ENCODE measurements at regions not wholly inside any gene's neighbourhood (a gene's known extent, or its start where the extent isn't known, plus 50 kb on each side); places are given as distances from the start of the nearest gene placed in this dataset.

GRCh38 chr14:80419345-80419744 is 208.0 kb upstream of the DIO2 start:
- TF ChIP-seq POLR2AphosphoS5 (IDR thresholded peaks at IDR 0.05) = no peak
- Histone ChIP-seq H3K36me3 (no peaks in the 10 kb centered on the region), H3K4me3 (no peak overlapping the region), H3K9me3 (no peaks in the 10 kb centered on the region), H3K27ac (no peak overlapping the region), H3K27me3 (no peaks in the 10 kb centered on the region), H3K4me1 (no peaks in the 10 kb centered on the region)
- WGBS, 2 donors = 16 to 57% methylated on average over 2 of the region's 2 CpGs
- intact Hi-C loops (cut with DNase I) = no loop called here
- DNase-seq = no peak

- Histone ChIP-seq H3K4me1 (no peaks in the 10 kb centered on the region), H3K4me3 (no peak overlapping the region), H3K27me3 (no peaks in the 10 kb centered on the region), H3K27ac (no peak overlapping the region), H3K36me3 (no peaks in the 10 kb centered on the region), H3K9me3 (no peaks in the 10 kb centered on the region)
- no peak for DNase-seq
- intact Hi-C loops (cut with DNase I) = no loop called here
- 90 to 92% methylated on average over 4 of the region's 4 CpGs for WGBS, 2 donors
- TF ChIP-seq POLR2AphosphoS5 (IDR thresholded peaks at IDR 0.05) = no peak
- TF ChIP-seq EP300 (IDR thresholded peaks at IDR 0.05) = no peak
- no peak for TF ChIP-seq CTCF (IDR thresholded peaks at IDR 0.05)
- no peak for TF ChIP-seq POLR2A (IDR thresholded peaks at IDR 0.05)
Measured at GRCh38 chr14:80415636-80416035, 204.3 kb upstream of the DIO2 start.

- DNase-seq = no peak
- no peak overlapping the region for H3K27ac ChIP-seq
- H3K36me3 ChIP-seq = no peaks in the 10 kb centered on the region
- intact Hi-C loops (cut with DNase I) = no loop called here
- no peak for TF ChIP-seq EP300 (IDR thresholded peaks at IDR 0.05)
- no peak for TF ChIP-seq CTCF (IDR thresholded peaks at IDR 0.05)
- no peak for TF ChIP-seq POLR2A (IDR thresholded peaks at IDR 0.05)
- no peak for TF ChIP-seq POLR2AphosphoS5 (IDR thresholded peaks at IDR 0.05)
- H3K4me1 ChIP-seq = no peaks in the 10 kb centered on the region
- H3K9me3 ChIP-seq = no peaks in the 10 kb centered on the region
- 90% methylated on average over 4 of the region's 4 CpGs for WGBS, 2 donors
- H3K27me3 ChIP-seq = no peaks in the 10 kb centered on the region
- H3K4me3 ChIP-seq = no peak overlapping the region
Measured at GRCh38 chr14:80414080-80414479, 202.8 kb upstream of the DIO2 start.

DNA sequence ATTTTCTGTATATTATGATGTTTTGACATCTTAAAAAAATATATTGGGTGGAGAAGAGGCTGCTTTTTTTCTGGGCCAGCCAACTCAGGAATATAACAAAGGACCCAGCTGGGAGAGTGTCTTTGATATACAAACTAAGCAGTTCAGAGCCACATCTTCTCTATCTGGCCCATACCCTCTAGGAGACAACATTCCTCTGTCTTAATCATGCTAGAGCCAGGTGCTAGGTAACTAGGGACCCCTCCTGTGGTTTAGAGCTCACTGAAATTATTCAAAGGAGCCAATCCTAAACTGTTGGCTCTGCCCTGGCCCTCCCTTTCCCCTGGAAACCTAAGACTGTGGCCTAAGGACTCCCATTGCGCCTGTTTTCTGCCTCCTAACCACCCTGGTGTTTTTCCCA is 193.1 kb upstream of the DIO2 start:
- Histone ChIP-seq H3K27ac (no peak overlapping the region), H3K4me1 (no peaks in the 10 kb centered on the region), H3K36me3 (no peaks in the 10 kb centered on the region), H3K9me3 (no peaks in the 10 kb centered on the region), H3K27me3 (no peaks in the 10 kb centered on the region), H3K4me3 (no peak overlapping the region)
- no peak for DNase-seq
- 79 to 86% methylated on average over 1 of the region's 1 CpG for WGBS, 2 donors
- intact Hi-C loops (cut with DNase I) = no loop called here
- no peak for TF ChIP-seq POLR2A (IDR thresholded peaks at IDR 0.05)
- TF ChIP-seq EP300 (IDR thresholded peaks at IDR 0.05) = no peak
- no peak for TF ChIP-seq CTCF (IDR thresholded peaks at IDR 0.05)
- TF ChIP-seq POLR2AphosphoS5 (IDR thresholded peaks at IDR 0.05) = no peak

DNA sequence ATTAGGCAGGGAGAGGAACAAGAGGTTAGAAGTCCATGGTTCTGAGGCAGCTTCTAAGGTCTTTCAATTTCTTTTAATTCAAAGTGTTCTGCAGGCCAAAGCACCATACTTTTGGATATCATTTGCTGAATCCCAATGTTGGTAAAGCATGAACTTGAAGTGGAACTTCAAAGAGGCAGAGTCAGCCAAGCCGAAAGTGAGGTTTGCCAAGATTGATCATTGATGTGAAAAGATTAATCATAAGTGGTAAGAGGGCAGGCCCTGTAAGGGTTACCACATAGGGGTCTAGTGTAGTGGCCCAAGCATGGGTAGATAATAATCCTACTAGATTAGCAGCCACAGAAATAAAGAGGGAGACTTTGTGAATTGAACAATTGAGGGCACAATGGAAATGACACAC is 191.7 kb upstream of the DIO2 start:
- TF ChIP-seq POLR2AphosphoS5 (IDR thresholded peaks at IDR 0.05) = no peak
- no peak for TF ChIP-seq POLR2A (IDR thresholded peaks at IDR 0.05)
- no peak for TF ChIP-seq EP300 (IDR thresholded peaks at IDR 0.05)
- H3K9me3 ChIP-seq = peaks cover 0 to 2% (median 0%) of the 10 kb centered on the region in 4 donors
- intact Hi-C loops (cut with DNase I) = no loop called here
- 95 to 97% methylated on average over 1 of the region's 1 CpG for WGBS, 2 donors
- H3K27ac ChIP-seq = no peak overlapping the region
- H3K4me3 ChIP-seq = no peak overlapping the region
- no peaks in the 10 kb centered on the region for H3K27me3 ChIP-seq
- no peak for DNase-seq
- no peaks in the 10 kb centered on the region for H3K4me1 ChIP-seq
- H3K36me3 ChIP-seq = no peaks in the 10 kb centered on the region

DNA sequence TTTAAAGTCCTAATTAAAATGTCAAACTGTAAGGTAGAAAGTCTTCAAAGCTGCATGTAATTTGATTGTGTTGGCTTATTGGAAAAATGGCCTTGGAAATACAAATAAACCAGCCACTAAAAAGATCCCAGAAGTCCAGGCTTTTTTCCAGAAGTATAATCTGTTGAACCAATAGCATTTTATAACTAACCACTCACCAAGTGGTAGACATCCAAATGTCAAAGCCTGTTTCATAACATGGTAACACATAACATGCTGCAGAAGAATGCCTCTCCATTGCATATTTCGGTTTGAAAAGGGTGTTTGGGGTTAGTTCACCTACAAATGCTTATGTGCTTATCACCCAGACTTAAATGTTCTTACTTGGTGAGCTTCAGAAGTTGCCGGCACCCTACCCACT is 183.7 kb upstream of the DIO2 start:
- 68 to 69% methylated on average over 2 of the region's 2 CpGs for WGBS, 2 donors
- peaks cover 0 to 5% (median 0%) of the 10 kb centered on the region in 4 donors for H3K4me1 ChIP-seq
- H3K27ac ChIP-seq = no peak overlapping the region
- TF ChIP-seq POLR2AphosphoS5 (IDR thresholded peaks at IDR 0.05) (no peak), POLR2A (IDR thresholded peaks at IDR 0.05) (no peak), EP300 (IDR thresholded peaks at IDR 0.05) (no peak), CTCF (IDR thresholded peaks at IDR 0.05) (no peak)
- no peaks in the 10 kb centered on the region for H3K36me3 ChIP-seq
- DNase-seq = no peak
- H3K4me3 ChIP-seq = no peak overlapping the region
- H3K27me3 ChIP-seq = no peaks in the 10 kb centered on the region
- intact Hi-C loops (cut with DNase I) = no loop called here
- peaks cover 0 to 2% (median 0%) of the 10 kb centered on the region in 4 donors for H3K9me3 ChIP-seq
